Natural killer cell (primary cell): ENCODE measurements at regions not wholly inside any gene's neighbourhood (a gene's known extent, or its start where the extent isn't known, plus 50 kb on each side); places are given as distances from the start of the nearest gene placed in this dataset.

ENCODE experiments used
- ATAC-seq, 3 donors: fragments of 150-1000 bp in 2 of 3; fragments of 200-7000 bp in 1 of 3; cut with Tn5 transposase; 1 replicate in 1 of 3; 2 replicates in 2 of 3; pipeline ENCODE4 v1.10.0; 2021; ENCODE audit warnings: mild to moderate bottlenecking in 2 of 3, moderate library complexity in 2 of 3
- DNase-seq, 2 donors: peaks; one replicate each; pipeline versions ENCODE4 v3.0.0 to v3.0.0-alpha.2; 2013 to 2021; ENCODE audit warnings: mixed read lengths in 1 of 2
- H3K27ac ChIP-seq: one replicate; pipeline ENCODE4 v1.5.1; 2013; ENCODE audit warnings: mild to moderate bottlenecking, low read length
- H3K27me3 ChIP-seq: one replicate; pipeline ENCODE4 v1.6.1; 2013; ENCODE audit warnings: low read length; ENCODE audit not compliant: control insufficient read depth, insufficient read depth
- H3K36me3 ChIP-seq: one replicate; pipeline ENCODE4 v1.6.1; 2013; ENCODE audit warnings: low read length; ENCODE audit not compliant: control insufficient read depth, insufficient read depth
- H3K4me1 ChIP-seq: one replicate; pipeline ENCODE4 v1.6.1; 2013; ENCODE audit warnings: low read length; ENCODE audit not compliant: control insufficient read depth, insufficient read depth
- H3K4me3 ChIP-seq: one replicate; pipeline ENCODE4 v1.5.1; 2013; ENCODE audit warnings: low read length
- H3K9me3 ChIP-seq: one replicate; pipeline ENCODE4 v1.6.1; 2013; ENCODE audit warnings: low read length; ENCODE audit not compliant: control insufficient read depth, insufficient read depth
- H3K27ac Mint-ChIP-seq, 2 donors: one replicate each; pipeline ENCODE4 v1.8.0; 2022; ENCODE audit warnings: mild to moderate bottlenecking in 2 of 2, mixed read lengths in 2 of 2, moderate library complexity in 1 of 2
- H3K27me3 Mint-ChIP-seq, 2 donors: one replicate each; pipeline ENCODE4 v1.8.0; 2022; ENCODE audit warnings: low read depth in 2 of 2, mixed read lengths in 2 of 2
- H3K36me3 Mint-ChIP-seq: one replicate; pipeline ENCODE4 v1.8.0; 2022; ENCODE audit warnings: mixed read lengths
- H3K4me1 Mint-ChIP-seq, 2 donors: one replicate each; pipeline ENCODE4 v1.8.0; 2022; ENCODE audit warnings: mixed read lengths in 2 of 2
- H3K4me3 Mint-ChIP-seq: one replicate; pipeline ENCODE4 v1.8.0; 2022; ENCODE audit warnings: mild to moderate bottlenecking, moderate library complexity, mixed read lengths
- H3K9me3 Mint-ChIP-seq, 2 donors: one replicate each; pipeline ENCODE4 v1.8.0; 2022; ENCODE audit warnings: mixed read lengths in 2 of 2
- WGBS: methylation state at CpG from one replicate; pipeline ENCODE4 v1.1.7; 2013; ENCODE audit warnings: missing lambda C conversion rate; ENCODE audit not compliant: insufficient coverage; 5-methylcytosine and 5-hydroxymethylcytosine counted together
- intact Hi-C: fragments of 100-400 bp; cut with micrococcal nuclease; formaldehyde crosslinking; loops from one replicate; pipeline ENCODE4 v1.14.2; 2022
- TF ChIP-seq, protein P1 (sequence below): fragments of 200-600 bp; IDR thresholded peaks from one replicate; pipeline ENCODE4 v1.8.0; 2022; ENCODE audit warnings: antibody characterized with exemption

DNA sequence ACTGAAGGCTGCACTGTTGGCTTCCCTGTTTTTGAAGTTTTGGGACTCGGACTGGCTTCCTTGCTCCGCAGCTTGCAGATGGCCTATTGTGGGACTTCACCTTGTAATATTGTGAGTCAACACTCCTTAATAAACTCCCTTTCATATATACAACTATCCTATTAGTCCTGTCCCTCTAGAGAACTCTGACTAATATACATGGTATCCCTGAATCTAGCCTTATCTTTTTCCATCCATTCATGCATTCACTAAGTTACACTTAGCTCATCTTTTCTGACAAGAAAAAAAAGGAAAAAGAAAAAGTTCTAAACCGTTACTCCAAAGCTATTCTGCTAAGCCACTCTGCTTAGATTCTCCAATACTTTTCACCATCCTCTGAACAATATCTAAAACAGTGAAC is 1260.2 kb upstream of the PCDH7 start:
- Histone ChIP-seq H3K4me3 (no peak overlapping the region), H3K27ac (no peak overlapping the region), H3K4me1 (no peaks in the 10 kb centered on the region), H3K27me3 (no peaks in the 10 kb centered on the region), H3K36me3 (no peaks in the 10 kb centered on the region), H3K9me3 (peaks cover 9% of the 10 kb centered on the region)
- TF ChIP-seq, protein P1, sequence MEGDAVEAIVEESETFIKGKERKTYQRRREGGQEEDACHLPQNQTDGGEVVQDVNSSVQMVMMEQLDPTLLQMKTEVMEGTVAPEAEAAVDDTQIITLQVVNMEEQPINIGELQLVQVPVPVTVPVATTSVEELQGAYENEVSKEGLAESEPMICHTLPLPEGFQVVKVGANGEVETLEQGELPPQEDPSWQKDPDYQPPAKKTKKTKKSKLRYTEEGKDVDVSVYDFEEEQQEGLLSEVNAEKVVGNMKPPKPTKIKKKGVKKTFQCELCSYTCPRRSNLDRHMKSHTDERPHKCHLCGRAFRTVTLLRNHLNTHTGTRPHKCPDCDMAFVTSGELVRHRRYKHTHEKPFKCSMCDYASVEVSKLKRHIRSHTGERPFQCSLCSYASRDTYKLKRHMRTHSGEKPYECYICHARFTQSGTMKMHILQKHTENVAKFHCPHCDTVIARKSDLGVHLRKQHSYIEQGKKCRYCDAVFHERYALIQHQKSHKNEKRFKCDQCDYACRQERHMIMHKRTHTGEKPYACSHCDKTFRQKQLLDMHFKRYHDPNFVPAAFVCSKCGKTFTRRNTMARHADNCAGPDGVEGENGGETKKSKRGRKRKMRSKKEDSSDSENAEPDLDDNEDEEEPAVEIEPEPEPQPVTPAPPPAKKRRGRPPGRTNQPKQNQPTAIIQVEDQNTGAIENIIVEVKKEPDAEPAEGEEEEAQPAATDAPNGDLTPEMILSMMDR, result no peak
- WGBS, result 80% methylated on average over 2 of the region's 3 CpGs
- intact Hi-C loops, result no loop called here
- H3K4me3 Mint-ChIP-seq, result no peak overlapping the region
- DNase-seq (no peak), ATAC-seq (no peak)
- peaks cover 9% of the 10 kb centered on the region for H3K36me3 Mint-ChIP-seq
- H3K27ac Mint-ChIP-seq, result no peak overlapping the region
- H3K27me3 Mint-ChIP-seq, result no peaks in the 10 kb centered on the region
- no peaks in the 10 kb centered on the region for H3K4me1 Mint-ChIP-seq
- peaks cover 12 to 16% of the 10 kb centered on the region in 2 donors for H3K9me3 Mint-ChIP-seq

DNA sequence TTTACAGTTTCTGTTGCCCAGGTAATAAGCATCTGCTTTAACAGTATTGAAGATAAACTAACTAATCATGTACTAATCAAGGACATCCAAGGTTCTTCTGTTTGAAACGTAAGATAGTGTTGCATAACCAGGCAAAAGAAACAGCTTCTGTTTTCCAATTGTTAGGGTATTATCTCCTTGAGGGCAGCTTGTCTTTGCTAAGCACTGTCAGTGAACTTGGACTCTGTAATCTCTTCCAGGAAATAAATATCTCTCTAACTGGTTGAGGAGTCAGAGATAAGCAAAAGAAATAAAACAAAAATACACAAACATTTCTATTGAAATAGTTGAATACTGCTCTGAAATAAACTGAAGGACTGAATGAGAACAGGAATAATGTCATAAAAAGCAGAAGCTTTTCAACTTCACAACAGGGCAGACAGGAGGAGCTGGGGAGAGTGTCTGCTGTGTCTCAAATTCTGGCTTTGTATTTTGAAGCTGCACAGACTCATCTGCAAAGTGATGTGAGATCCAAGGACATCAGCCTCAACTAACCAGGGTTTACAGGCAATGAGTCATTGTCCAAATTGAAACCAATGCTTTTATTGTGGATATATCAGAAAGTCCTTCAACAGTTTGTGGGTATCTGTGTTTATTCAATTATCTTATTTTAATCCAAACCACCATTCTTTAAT is 1253.0 kb upstream of the PCDH7 start:
- ATAC-seq (no peak), DNase-seq (no peak)
- peaks cover 24% of the 10 kb centered on the region for H3K36me3 Mint-ChIP-seq
- no peaks in the 10 kb centered on the region for H3K4me1 Mint-ChIP-seq
- no peak overlapping the region for H3K4me3 ChIP-seq
- TF ChIP-seq, protein P1, result no peak
- no peaks in the 10 kb centered on the region for H3K36me3 ChIP-seq
- intact Hi-C loops, result no loop called here
- H3K4me3 Mint-ChIP-seq, result no peak overlapping the region
- H3K27ac ChIP-seq, result no peak overlapping the region
- peaks cover 23 to 33% of the 10 kb centered on the region in 2 donors for H3K9me3 Mint-ChIP-seq
- no peaks in the 10 kb centered on the region for H3K4me1 ChIP-seq
- H3K9me3 ChIP-seq, result no peaks in the 10 kb centered on the region
- no peaks in the 10 kb centered on the region for H3K27me3 ChIP-seq
- H3K27me3 Mint-ChIP-seq, result no peaks in the 10 kb centered on the region
- WGBS, result 100% methylated on average over 1 of the region's 1 CpG
- no peak overlapping the region for H3K27ac Mint-ChIP-seq
